COLO668 (cell line): ENCODE measurements at regions not wholly inside any gene's neighbourhood (a gene's known extent, or its start where the extent isn't known, plus 50 kb on each side); places are given as distances from the start of the nearest gene placed in this dataset.
"Not testable (repeated sequence)": the region's sequence is repeated elsewhere in the genome, so short reads cannot be mapped to it uniquely, and the experiment has no call there.

Experiments
- DNase-seq: peaks from one replicate; lab custom pipeline; 2025; ENCODE audit not compliant: unreplicated experiment; lab: John Stamatoyannopoulos, UW

DNA sequence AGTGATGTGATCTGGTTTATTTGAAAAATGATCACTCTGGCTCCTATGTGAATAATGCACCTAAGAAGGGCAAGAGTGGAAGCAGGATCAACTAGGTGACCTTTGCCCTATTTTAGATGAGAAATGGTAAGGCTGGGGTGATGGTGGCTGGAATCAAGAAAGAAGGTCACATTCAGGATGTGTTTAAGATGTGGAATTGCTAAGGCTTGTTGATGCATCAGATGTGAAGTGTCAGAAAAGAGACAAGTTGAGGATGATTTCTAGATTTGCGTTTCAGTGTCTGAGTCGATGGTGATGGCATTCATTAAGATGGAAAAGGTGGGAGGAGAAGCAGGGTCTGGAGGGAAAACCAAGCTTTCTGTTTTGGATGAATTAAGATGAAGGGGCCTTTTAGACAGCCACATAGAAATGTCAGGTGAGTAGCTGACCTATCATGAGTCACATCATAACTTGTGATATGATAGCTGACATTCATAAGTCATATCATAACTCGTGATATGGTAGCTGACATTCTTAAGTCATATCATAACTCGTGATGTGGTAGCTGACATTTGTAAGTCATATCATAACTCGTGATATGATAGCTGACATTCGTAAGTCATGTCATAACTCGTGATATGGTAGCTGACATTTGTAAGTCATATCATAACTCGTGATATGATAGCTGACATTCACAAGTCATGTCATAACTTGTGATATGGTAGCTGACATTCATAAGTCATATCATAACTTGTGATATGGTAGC lies 101.2 kb upstream of the SEC11C start:
- DNase-seq: no peak

DNA sequence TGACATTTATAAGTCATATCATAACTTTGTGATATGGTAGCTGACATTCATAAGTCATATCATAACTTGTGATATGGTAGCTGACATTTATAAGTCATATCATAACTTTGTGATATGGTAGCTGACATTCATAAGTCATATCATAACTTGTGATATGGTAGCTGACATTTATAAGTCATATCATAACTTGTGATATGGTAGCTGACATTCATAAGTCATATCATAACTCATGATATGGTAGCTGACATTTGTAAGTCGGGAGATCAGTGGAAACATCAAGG lies 100.7 kb upstream of the SEC11C start:
- not testable (repeated sequence) for DNase-seq

GRCh38 chr18:59039449-59039848 lies 100.2 kb upstream of the SEC11C start:
- DNase-seq: no peak

- no peak for DNase-seq
Observed at GRCh38 chr18:59040770-59041148, 98.9 kb upstream of the SEC11C start.

DNA sequence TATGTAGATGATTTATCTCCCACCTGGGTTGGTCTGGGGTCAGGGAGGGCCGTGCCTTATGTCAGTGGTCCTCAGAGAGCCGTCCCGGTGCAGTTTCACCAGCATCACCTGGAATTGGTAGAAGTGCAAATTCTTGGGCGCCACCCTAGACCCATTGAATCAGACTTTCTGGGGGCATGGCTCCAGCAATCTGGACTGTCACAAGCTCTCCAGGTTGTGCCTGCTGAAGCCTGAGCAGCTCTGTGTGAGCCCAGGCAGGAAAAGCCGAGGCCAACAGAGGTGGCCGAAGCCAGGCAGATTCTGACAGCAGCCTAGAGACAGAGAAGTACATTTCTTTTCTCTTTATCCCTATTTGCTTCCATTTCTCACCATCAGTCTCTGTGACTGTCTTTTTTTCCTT lies 98.4 kb upstream of the SEC11C start:
- DNase-seq: no peak

GRCh38 chr18:59041819-59042815 lies 97.6 kb upstream of the SEC11C start:
- no peak for DNase-seq

- DNase-seq: no peak
Observed at GRCh38 chr18:59044855-59045254, 94.8 kb upstream of the SEC11C start.

- DNase-seq: no peak
Observed at GRCh38 chr18:59047321-59048047, 92.2 kb upstream of the SEC11C start.

DNA sequence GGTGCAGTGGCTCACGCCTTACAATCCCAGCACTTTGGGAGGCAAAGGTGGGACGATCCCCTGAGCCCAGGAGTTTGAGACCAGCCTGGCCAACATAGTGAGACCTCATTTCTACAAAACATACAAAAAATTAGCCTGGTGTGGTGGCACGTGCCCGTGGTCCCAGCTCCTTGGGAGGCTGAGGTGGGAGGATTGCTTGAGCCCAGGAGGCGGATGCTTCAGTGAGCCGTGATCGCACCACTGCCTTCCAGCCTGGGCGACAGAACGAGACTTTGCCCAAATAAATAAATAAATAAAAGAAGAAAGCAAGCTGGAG lies 91.7 kb upstream of the SEC11C start:
- no peak for DNase-seq

DNA sequence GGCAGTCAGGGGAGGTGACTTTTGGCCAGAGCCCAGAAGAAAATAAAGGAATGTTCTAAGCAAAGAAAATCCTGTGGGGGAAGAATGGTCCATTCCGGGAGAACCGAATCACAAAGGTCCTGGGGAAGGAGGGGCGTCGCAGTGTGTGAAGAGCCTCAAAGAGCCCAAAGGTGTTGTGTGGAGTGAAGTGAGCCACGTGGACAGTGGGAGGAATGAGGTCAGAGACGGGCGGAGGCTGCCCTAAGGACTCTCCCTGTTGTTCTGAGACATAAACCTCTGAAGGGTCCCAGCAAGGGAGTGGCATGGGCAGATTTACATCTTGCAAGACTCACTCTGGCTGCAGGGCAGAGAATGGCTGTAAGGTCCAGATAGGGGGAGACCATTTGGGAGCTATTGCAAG lies 91.3 kb upstream of the SEC11C start:
- DNase-seq: no peak

GRCh38 chr18:59049721-59050660 lies 89.7 kb upstream of the SEC11C start:
- DNase-seq: no peak

DNA sequence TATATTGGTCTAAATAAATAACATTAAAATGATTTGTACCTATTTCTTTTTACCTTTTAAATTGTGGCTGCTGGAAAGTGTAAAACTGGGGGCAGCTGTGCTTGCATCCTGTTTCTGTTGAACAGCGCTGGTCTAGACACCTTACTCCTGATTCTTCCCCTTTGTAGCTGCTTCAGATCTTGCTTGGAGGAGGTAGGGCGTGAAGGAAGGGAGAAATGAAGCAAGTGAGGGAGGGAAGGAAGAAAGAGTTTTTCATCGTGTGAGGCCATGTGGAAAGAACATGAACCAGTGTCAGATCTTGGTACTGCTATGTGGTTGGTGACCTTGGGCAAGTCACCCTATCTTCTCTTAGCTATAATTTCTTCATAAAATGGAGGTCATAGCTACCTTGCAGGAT lies 89.0 kb upstream of the SEC11C start:
- DNase-seq: no peak

GRCh38 chr18:59051470-59052165 lies 88.1 kb upstream of the SEC11C start:
- no peak for DNase-seq

GRCh38 chr18:59052965-59053820 lies 86.5 kb upstream of the SEC11C start:
- DNase-seq: no peak

DNA sequence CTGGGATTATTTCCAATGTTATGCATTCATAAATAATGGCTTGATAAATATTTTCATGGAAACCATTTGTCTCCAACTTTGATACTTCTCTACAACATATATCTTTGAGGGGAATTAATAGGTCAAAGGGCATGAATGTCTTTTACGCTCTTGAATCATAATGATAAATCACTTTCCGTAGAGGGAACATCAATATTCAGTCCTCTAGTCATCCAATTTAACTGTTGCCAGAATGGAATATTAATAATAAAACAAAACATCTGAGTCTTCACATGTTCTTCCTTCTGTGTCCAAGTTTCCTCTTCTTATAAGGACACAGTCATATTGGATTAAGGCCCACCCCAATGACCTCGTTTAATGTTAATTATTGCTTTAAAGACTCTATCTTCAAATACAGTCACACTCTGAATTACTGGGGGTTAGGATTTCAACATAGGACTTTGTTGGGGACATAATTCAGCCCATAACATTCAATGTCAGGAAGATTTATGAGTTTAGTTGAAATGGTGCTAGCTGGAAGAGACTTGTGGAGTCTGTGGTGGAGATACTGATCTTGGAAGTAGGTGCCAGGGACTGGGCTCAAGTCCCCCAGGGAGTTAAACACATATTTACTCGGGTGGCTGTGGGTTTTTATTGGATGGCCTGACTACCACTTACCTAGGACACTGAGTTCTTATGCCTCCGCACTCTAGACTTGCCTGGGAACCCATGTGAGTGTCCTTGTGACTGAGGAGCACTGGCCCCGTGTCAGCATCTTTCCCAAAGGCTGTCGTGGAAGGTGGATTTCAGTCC lies 85.0 kb upstream of the SEC11C start:
- no peak for DNase-seq

DNA sequence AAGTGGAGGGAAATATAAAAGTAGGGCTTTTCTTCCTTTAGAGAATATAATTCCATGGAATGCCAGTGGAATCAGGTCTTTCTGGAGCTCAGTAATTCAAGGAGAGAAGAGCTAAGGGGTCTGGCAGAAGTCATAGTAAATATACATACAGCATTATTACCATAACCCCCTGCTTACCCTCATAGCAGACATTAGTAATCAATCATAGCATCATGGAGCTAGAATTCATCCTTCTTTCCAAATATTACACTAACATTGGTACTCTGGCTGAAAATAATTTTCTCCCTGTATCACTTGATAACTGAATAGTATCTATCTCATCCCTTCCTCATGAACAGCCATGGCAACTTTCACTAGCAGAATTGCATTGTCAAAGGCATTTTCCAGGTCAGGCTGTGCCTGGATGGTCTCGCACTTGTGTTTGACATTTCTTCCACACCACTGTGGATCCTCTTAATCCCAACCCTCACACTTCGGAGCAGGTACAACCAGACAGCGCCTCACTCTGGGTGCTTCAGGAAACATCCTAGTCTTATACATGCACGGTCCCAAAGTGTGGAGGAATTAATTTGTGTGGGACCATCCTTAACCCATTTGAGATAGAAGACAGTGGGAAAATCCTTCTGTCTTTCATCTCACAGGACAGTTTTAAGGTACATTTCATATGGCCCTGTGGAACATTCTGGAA lies 84.2 kb upstream of the SEC11C start:
- no peak for DNase-seq

DNA sequence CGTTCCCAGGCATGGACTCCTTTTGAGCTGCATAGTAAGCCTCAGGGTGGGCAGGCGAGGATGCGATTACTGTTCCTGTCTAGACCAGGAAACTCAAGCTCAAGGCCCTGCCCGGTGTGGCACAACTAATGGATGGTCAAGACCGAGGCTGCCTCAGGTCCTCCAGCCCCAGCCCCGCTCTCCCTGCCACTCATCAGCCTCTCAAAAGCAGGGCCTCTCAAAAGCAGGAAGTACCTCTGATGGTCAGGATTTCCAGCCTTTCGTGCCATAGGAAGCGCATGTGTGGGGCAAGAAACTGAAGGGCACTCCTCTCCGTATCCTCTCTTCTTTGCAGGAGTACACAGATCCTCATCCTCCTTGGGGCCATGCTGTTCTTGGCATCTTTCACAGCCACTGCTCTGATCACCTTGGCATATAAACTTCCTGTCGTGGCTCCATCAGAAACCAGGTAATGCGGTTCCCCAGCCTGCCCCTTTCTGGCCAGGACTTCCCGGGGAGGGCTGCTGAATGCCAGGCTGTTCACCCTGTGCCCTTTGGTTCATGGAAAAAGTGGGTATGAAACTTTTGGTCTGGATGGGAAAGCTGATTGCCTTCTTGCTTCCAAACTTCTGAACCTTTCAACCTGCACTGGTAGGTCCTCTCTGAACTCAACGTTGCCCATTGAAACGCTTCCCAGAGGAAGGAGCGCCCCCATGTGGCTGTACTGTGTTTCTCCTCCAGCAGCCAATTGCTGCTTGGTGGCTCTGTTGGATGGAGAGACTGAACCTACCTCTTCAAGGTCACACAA lies 82.8 kb upstream of the SEC11C start:
- DNase-seq: peak; percentile 73
